ENCODE measurements at regions not wholly inside any gene's neighbourhood (a gene's known extent, or its start where the extent isn't known, plus 50 kb on each side); places are given as distances from the start of the nearest gene placed in this dataset.

GRCh38 chr15:61301701-61302100, 72.6 kb upstream of the RORA start:
- CTCF ChIA-PET: interaction anchor here (0.7 kb wide), 1 partner anchor 15 kb away, joined by 3 read pairs; no protein-coding TSS in a partner anchor
- TF ChIP-seq CTCF (IDR thresholded peaks at IDR 0.05; ENCODE audit: low read depth, low read length): no peak
- Histone ChIP-seq H3K27ac (ENCODE audit: low read depth, low read length) (no peak overlapping the region), H3K4me3 (ENCODE audit: low read depth, low read length) (no peak overlapping the region), H3K9me3 (ENCODE audit: control insufficient read depth, insufficient read depth, low read length) (no peaks in the 10 kb centered on the region), H3K27me3 (ENCODE audit: control insufficient read depth, insufficient read depth, low read length) (no peaks in the 10 kb centered on the region)
- DNase-seq (ENCODE audit: low read depth, low spot score): no peak
- POLR2A ChIA-PET: no interaction called here

- ChIA-PET CTCF (no interaction called here), POLR2A (no interaction called here)
- Histone ChIP-seq H3K4me3 (ENCODE audit: low read depth, low read length) (no peak overlapping the region), H3K9me3 (ENCODE audit: control insufficient read depth, insufficient read depth, low read length) (no peaks in the 10 kb centered on the region), H3K27ac (ENCODE audit: low read depth, low read length) (no peak overlapping the region), H3K27me3 (ENCODE audit: control insufficient read depth, insufficient read depth, low read length) (no peaks in the 10 kb centered on the region)
- TF ChIP-seq CTCF (IDR thresholded peaks at IDR 0.05; ENCODE audit: low read depth, low read length): no peak
- no peak for DNase-seq (ENCODE audit: low read depth, low spot score)
Measured at GRCh38 chr15:61299075-61299763, 70.1 kb upstream of the RORA start.

GRCh38 chr15:61295239-61295638, 66.1 kb upstream of the RORA start:
- Histone ChIP-seq H3K27me3 (ENCODE audit: control insufficient read depth, insufficient read depth, low read length) (no peaks in the 10 kb centered on the region), H3K4me3 (ENCODE audit: low read depth, low read length) (no peak overlapping the region), H3K9me3 (ENCODE audit: control insufficient read depth, insufficient read depth, low read length) (no peaks in the 10 kb centered on the region), H3K27ac (ENCODE audit: low read depth, low read length) (no peak overlapping the region)
- TF ChIP-seq CTCF (IDR thresholded peaks at IDR 0.05; ENCODE audit: low read depth, low read length): no peak
- POLR2A ChIA-PET: no interaction called here
- DNase-seq (ENCODE audit: low read depth, low spot score): no peak
- CTCF ChIA-PET: no interaction called here

- Histone ChIP-seq H3K27ac (ENCODE audit: low read depth, low read length) (no peak overlapping the region), H3K4me3 (ENCODE audit: low read depth, low read length) (no peak overlapping the region), H3K9me3 (ENCODE audit: control insufficient read depth, insufficient read depth, low read length) (no peaks in the 10 kb centered on the region), H3K27me3 (ENCODE audit: control insufficient read depth, insufficient read depth, low read length) (no peaks in the 10 kb centered on the region)
- no peak for DNase-seq (ENCODE audit: low read depth, low spot score)
- POLR2A ChIA-PET: no interaction called here
- TF ChIP-seq CTCF (IDR thresholded peaks at IDR 0.05; ENCODE audit: low read depth, low read length): no peak
- CTCF ChIA-PET: no interaction called here
Measured at GRCh38 chr15:61282661-61283060, 53.6 kb upstream of the RORA start.

- TF ChIP-seq CTCF (IDR thresholded peaks at IDR 0.05; ENCODE audit: low read depth, low read length): no peak
- Histone ChIP-seq H3K27ac (ENCODE audit: low read depth, low read length) (no peak overlapping the region), H3K27me3 (ENCODE audit: control insufficient read depth, insufficient read depth, low read length) (no peaks in the 10 kb centered on the region), H3K4me3 (ENCODE audit: low read depth, low read length) (no peak overlapping the region), H3K9me3 (ENCODE audit: control insufficient read depth, insufficient read depth, low read length) (no peaks in the 10 kb centered on the region)
- no peak for DNase-seq (ENCODE audit: low read depth, low spot score)
- CTCF ChIA-PET: no interaction called here
- POLR2A ChIA-PET: no interaction called here
Measured at GRCh38 chr15:61281328-61281727, 52.2 kb upstream of the RORA start.

Measured in AG04450 (cell line).